ENCODE measurements at regions not wholly inside any gene's neighbourhood (a gene's known extent, or its start where the extent isn't known, plus 50 kb on each side); places are given as distances from the start of the nearest gene placed in this dataset.

- Histone ChIP-seq H3K4me1 (ENCODE audit: insufficient read depth, poor library complexity, severe bottlenecking) (no peaks in the 10 kb centered on the region), H3K27ac (ENCODE audit: poor library complexity, severe bottlenecking) (no peak overlapping the region), H3K27me3 (ENCODE audit: insufficient read depth, poor library complexity, severe bottlenecking) (no peaks in the 10 kb centered on the region), H3K36me3 (ENCODE audit: low read depth) (no peaks in the 10 kb centered on the region), H3K4me3 (ENCODE audit: severe bottlenecking) (no peak overlapping the region), H3K9me3 (ENCODE audit: severe bottlenecking) (no peaks in the 10 kb centered on the region)
- ATAC-seq (ENCODE audit: low read depth) (no peak), DNase-seq (ENCODE audit: low spot score) (no peak)
- no peak for TF ChIP-seq CTCF (IDR thresholded peaks at IDR 0.05; ENCODE audit: poor library complexity, severe bottlenecking)
These were observed 179.6 kb downstream of the BRD1 start for GRCh38 chr22:49648053-49648452.

GRCh38 chr22:49647627-49648026 is 180.0 kb downstream of the BRD1 start:
- no peaks in the 10 kb centered on the region for H3K9me3 ChIP-seq (ENCODE audit: severe bottlenecking)
- H3K27ac ChIP-seq (ENCODE audit: poor library complexity, severe bottlenecking), result no peak overlapping the region
- H3K27me3 ChIP-seq (ENCODE audit: insufficient read depth, poor library complexity, severe bottlenecking), result no peaks in the 10 kb centered on the region
- H3K36me3 ChIP-seq (ENCODE audit: low read depth), result no peaks in the 10 kb centered on the region
- no peaks in the 10 kb centered on the region for H3K4me1 ChIP-seq (ENCODE audit: insufficient read depth, poor library complexity, severe bottlenecking)
- H3K4me3 ChIP-seq (ENCODE audit: severe bottlenecking), result no peak overlapping the region
- ATAC-seq (ENCODE audit: low read depth) (no peak), DNase-seq (ENCODE audit: low spot score) (no peak)
- no peak for TF ChIP-seq CTCF (IDR thresholded peaks at IDR 0.05; ENCODE audit: poor library complexity, severe bottlenecking)

- H3K4me3 ChIP-seq (ENCODE audit: severe bottlenecking), result no peak overlapping the region
- no peaks in the 10 kb centered on the region for H3K36me3 ChIP-seq (ENCODE audit: low read depth)
- no peak overlapping the region for H3K27ac ChIP-seq (ENCODE audit: poor library complexity, severe bottlenecking)
- no peaks in the 10 kb centered on the region for H3K4me1 ChIP-seq (ENCODE audit: insufficient read depth, poor library complexity, severe bottlenecking)
- no peak for TF ChIP-seq CTCF (IDR thresholded peaks at IDR 0.05; ENCODE audit: poor library complexity, severe bottlenecking)
- DNase-seq (ENCODE audit: low spot score), result no peak
- ATAC-seq (ENCODE audit: low read depth), result no peak
- no peaks in the 10 kb centered on the region for H3K27me3 ChIP-seq (ENCODE audit: insufficient read depth, poor library complexity, severe bottlenecking)
- H3K9me3 ChIP-seq (ENCODE audit: severe bottlenecking), result no peaks in the 10 kb centered on the region
These were observed 180.8 kb downstream of the BRD1 start for GRCh38 chr22:49646876-49647275.

GRCh38 chr22:49645791-49646550 is 181.7 kb downstream of the BRD1 start:
- Histone ChIP-seq H3K27me3 (ENCODE audit: insufficient read depth, poor library complexity, severe bottlenecking) (no peaks in the 10 kb centered on the region), H3K4me1 (ENCODE audit: insufficient read depth, poor library complexity, severe bottlenecking) (no peaks in the 10 kb centered on the region), H3K27ac (ENCODE audit: poor library complexity, severe bottlenecking) (no peak overlapping the region), H3K36me3 (ENCODE audit: low read depth) (no peaks in the 10 kb centered on the region), H3K4me3 (ENCODE audit: severe bottlenecking) (no peak overlapping the region), H3K9me3 (ENCODE audit: severe bottlenecking) (no peaks in the 10 kb centered on the region)
- DNase-seq (ENCODE audit: low spot score), result no peak
- ATAC-seq (ENCODE audit: low read depth), result no peak
- no peak for TF ChIP-seq CTCF (IDR thresholded peaks at IDR 0.05; ENCODE audit: poor library complexity, severe bottlenecking)

- TF ChIP-seq CTCF (IDR thresholded peaks at IDR 0.05; ENCODE audit: poor library complexity, severe bottlenecking), result no peak
- Histone ChIP-seq H3K36me3 (ENCODE audit: low read depth) (no peaks in the 10 kb centered on the region), H3K9me3 (ENCODE audit: severe bottlenecking) (no peaks in the 10 kb centered on the region), H3K27me3 (ENCODE audit: insufficient read depth, poor library complexity, severe bottlenecking) (no peaks in the 10 kb centered on the region), H3K4me1 (ENCODE audit: insufficient read depth, poor library complexity, severe bottlenecking) (no peaks in the 10 kb centered on the region), H3K4me3 (ENCODE audit: severe bottlenecking) (no peak overlapping the region), H3K27ac (ENCODE audit: poor library complexity, severe bottlenecking) (no peak overlapping the region)
- no peak for ATAC-seq (ENCODE audit: low read depth)
- no peak for DNase-seq (ENCODE audit: low spot score)
These were observed 182.4 kb downstream of the BRD1 start for GRCh38 chr22:49645257-49645656.
